GM18499 (cell line): ENCODE measurements at regions not wholly inside any gene's neighbourhood (a gene's known extent, or its start where the extent isn't known, plus 50 kb on each side); places are given as distances from the start of the nearest gene placed in this dataset.

ENCODE experiments used
- ATAC-seq: cut with Tn5 transposase; IDR thresholded peaks from one replicate; pipeline ENCODE4 v1.9.1; 2021; ENCODE audit warnings: moderate number of reproducible peaks; ENCODE audit not compliant: insufficient read depth, unreplicated experiment

DNA sequence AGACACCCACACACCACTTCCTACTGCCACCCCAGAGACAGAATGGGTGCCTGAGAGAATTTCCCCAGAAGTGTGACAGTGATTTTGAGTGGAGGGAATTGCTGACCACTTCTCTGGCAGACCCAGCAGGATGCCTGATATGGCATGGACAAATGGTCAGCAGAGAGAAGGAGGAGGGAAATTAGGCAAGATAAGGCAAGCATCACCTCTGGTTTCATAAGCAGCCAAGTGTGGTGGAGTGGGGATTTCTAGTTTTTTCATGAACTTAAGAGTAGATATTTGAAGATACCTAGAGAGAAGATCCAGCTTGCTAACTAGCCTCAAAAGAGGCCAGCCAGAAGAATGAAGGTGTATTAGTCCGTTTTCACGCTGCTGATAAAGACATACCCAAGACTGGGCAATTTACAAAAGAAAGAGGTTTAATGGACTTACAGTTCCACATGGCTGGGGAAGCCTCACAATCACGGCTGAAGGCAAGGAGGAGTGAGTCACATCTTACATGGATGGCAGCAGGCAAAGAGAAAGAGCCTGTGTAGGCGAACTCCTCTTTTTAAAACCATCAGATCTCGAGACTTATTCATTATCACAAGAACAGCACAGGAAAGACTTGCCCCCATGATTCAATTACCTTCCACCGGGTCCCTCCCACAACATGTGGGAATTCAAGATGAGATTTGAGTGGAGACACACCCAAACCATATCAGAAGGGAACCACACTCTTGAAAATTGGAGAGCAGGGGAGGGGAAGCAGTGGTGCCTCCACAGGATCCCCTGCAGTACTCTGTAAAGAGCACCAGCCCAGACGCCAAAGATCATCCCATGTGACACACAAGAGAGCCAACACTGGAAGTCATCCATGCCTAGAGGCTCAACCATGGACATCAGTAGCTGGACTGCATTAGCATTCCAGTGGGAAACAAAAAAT lies 64.2 kb downstream of the RBM43 start:
- ATAC-seq, result no peak

DNA sequence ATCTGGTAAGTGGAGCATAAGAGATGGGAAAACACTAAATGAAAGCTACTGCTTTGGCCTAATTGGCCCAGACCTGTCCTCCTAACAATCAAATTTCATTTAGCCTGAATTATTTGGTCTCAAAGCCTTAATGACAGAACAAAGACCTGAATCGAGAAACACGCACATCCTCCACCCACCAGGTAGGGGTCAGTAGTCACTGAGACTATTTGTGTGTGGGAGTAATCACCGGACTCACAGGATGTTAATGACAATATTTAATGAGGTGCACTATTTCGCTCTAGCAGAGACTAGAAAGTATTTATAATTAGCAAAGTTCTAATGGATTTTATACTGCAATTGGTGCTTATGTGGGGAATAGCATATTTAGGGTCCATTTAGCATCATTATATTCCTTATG lies 68.1 kb downstream of the RBM43 start:
- no peak for ATAC-seq

DNA sequence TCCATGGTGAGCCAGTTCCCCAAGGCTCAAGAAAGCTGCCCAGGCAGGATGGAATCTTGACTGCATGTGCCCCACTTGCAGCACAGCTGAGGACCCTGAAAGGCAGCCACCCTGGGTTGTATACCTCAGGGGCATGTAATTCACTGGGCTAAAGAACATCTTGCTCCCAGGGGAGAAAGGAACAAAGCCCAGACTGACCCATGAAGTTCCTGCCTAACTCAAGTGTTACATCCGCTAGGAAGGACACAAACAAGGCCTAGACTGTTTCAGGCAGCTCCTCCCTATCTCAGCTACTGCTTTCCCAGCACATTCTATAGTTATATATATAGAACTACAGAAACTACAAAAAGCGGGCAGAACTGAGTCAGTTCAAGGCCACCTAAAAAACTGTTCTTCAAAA lies 69.0 kb downstream of the RBM43 start:
- ATAC-seq, result no peak

DNA sequence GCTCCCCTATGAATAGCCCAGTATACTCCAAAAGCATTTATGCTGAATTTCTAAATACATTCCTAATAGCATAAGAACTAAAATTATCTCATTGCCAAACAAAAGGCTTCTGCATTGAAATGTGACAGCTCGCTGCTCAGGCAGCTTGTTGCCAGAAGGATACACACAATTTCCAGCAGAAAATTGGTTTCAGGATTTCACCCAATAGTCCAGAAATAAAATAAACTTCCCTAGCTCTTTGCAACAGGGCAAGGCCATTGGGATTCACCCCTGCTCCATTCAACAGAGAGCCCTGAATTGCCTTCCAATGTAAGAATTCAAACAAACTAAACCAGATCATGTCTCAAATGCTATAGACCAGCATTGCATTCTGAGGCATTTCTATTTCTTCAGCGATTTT lies 70.7 kb downstream of the RBM43 start:
- no peak for ATAC-seq

DNA sequence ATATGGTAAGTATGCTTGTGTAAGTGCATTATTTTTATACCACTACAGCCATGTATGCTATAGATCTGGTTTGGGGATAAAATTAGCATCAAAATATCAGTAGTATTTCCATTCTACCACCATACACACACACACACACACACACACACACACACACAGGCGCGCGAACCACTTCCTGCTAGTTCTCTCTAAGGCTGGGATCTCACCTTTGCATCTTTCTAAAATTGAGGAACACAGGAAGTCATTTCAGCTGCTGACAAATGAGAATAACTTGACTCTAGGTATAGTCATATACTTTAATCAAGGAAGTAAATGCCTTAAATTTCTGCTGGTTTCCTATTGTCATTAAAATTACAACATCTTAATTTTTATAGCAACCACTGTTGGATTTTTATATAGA lies 72.5 kb downstream of the RBM43 start:
- ATAC-seq, result no peak

DNA sequence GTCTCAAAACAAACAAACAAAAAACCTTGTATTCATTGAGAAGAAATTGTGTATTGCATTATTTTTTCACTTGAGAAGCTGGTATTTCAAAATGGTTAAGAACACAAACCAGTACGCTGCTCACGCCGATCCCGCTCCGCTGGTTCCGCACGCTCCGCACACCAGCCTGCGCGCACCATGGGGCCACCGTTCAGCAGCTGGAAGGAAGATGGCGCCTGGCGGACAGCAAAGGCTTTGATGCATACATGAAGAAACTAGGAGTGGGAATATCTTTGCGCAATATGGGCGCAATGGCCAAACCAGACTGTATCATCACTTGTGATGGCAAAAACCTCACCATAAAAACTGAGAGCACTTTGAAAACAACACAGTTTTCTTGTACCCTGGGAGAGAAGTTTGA lies 75.7 kb downstream of the RBM43 start:
- ATAC-seq, result no peak

DNA sequence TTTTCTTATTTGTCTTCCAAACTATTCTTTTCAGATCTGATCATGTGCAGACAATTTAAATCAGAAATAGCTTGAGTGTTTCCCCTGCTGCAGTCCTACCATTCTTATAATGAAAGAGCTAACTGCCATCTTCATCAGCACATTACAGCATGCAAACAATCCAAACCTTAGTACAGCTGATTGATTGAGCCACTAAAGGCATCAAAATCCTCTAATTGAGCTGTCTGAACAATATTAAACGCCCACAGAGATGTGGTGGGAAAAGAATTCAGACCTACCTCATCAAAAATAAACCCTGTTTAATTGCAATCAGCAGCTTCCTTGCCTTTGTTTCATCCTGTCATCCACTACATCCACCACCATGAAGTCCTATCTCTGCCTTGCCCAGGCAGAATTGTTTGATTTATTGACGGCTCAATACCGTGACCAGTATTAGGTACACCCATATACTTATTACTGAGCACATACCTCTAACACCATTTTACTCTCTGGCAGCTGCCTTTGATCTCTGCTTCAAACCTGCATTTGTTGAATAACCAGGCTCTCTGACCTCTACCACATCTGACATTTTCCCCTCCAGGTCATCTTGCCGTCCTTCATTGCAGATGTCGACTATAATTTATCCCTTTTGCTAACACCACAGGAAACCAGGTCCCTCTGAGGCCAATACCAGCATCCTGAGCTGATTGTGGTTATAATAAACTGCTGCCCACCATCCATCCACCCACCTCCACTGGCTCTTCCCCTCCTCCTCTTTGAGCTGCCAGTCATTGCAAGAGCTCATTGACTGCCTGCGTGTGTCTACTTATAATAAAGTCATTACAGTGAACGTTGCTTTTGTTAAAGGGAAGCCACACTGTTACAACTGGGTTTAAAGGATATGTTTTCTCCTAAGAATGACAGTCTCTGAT lies 78.5 kb downstream of the RBM43 start:
- ATAC-seq, result no peak

DNA sequence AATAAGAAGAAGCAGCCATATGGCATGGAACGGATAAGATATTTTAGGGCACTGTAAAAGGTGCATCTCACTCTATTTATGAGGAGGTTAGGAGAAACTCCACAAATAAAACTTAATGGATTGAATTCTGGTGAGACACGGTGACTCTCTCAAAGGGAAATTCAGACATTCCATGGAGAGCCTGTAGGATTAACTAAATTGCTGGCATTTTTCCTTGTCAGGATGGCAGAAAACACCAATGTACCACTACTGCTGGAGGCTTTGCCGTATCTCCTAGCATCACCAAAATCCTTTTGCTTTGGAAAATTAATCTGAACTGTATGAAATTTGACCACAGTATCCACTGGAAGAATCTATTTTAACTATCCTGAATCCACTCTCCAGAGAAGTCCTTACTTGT lies 79.3 kb downstream of the RBM43 start:
- ATAC-seq, result no peak

DNA sequence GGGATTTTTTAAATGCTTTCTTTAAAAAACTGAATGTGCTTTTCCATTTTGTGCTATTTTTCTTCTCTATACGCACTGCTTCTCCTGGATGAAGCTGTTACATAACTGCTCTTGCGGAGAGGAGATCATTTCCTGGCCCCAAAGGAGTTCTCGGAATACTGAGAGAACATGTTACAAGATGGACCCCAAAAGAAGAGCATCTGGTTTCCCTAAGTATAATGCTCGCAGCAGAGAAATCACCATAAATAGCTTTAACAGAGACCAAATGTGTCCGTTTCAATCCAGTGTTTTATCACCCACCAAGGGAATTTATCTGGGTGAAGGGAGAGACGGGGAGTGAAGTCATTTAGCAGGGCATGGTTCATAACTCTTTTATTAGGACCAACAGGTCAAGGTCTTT lies 80.1 kb downstream of the RBM43 start:
- ATAC-seq, result no peak

DNA sequence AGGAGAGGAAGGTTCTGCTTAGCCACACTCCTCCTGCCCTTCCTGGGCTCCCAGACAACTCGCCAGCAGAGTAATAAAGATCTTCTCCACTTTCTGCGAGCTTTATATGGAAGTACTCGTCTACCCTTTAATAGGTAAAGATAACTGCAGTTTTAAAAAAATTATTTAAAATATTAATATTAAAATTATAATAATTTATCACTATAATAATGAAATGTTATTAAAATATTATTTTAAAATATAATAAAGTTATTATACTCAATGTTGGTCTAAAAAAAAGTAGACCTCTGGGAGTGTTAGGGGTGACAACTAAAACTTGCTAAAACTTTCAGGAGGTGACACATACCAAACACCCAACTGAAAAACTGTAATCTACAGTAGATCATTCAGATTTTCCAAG lies 81.5 kb downstream of the RBM43 start:
- no peak for ATAC-seq

DNA sequence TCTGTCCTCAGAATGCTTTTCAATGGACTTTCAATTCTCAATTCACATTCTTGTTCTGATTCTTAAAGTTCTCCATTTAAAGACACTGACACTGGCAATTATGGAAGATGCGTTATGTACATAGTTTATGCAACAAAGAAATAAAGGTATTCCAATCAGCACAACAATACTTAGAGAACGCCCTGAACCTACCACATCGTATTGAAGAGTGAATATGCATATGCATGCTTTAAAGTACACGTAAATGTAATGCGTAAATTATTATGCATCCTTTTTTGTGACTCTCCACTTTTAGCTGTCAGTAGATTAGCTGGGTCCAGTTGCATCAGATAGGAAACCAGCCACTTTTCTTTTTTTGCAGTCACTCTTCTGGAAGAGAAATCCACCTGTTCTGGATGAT lies 83.5 kb downstream of the RBM43 start:
- ATAC-seq, result no peak

DNA sequence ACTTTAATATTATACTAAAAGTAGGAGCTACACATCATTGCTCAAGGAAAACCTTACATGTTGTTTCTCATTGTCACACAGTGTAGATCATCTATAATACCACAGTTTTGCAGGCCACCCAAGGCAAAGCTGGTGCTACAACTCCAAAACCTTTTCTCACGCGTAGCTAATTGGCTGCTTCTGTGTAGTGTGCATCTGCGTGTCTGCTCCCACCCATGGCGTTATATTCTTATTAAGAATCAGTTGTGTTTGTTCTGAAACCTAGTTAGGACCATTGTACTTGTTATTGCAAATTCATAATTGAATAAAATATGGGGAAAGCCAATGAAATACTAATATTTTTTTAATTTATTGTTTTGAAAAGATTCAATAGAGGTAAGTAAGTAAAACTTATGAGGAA lies 83.9 kb downstream of the RBM43 start:
- ATAC-seq, result no peak

DNA sequence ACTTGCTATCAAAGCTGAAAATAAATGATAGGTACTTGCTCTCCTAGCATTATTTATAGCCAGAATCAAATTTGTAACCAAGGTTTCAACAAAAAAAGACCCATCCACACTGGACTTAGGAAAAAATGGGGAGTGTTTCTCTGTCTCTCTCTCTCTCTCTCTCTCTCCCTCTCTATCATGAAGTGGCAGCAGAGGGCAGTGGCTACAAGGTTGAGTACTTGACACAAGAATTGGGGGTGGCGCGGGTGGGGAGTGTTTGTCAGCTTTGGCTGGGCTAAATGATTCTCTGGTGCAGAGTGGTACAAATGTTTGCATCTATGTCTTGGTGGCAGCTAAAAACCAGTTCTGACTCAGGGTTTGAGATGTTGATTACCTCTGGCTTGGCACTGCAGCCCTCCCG lies 85.0 kb downstream of the RBM43 start:
- no peak for ATAC-seq

DNA sequence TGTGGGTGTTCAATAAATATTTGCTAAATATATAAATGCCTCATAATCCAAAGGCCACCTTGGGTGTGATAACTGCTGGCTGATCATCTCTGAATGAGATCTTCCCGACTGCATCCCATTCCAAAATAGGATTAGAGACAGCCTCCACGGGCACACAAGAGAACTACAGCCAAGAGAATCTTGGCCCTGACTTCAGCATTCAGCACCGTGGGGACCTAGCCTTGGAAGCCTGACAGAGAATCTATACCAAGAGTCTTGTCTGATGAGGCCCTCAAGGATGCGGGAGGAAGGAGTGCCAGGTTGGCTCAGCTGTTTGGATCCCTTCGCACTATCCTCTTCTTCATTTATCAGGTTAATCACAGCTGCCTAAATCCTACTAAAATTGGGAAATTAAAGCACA lies 85.8 kb downstream of the RBM43 start:
- ATAC-seq, result no peak

DNA sequence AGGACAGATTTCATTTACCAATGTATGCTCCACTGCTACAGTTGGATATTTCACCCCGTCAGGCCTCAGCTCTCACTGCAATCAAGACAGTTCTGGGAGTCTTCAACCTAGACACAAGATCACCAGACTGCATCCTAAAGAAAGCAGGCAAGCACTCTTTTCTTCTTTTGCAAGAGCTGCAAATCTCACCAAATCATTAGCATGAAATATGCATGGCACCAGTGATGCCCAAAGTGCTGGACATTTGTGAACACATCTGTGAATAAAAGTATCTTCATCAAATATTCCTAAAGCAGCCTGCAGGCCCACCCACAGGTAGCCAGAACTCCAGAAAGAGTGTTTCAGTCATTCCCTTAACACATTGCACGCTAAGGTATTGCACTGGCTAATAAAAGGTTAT lies 87.5 kb downstream of the RBM43 start:
- ATAC-seq, result no peak

DNA sequence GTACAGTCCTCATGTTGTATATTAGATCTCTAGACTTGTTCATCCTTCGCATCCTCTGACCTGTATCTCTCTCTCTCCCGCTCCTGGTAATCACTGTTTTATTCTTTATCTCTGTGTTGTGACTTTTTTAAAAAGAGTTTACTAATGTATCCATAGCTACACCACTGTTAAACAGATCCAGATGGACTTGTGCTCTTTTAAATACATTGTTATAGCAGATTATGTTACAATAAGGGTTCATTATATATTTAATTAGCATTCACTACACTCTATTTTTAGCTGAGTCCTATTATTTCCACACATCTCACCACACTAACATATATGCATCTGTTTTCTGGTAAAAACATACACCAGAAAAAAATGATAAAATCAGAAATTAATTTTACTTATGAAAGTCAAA lies 90.5 kb downstream of the RBM43 start:
- ATAC-seq, result no peak

DNA sequence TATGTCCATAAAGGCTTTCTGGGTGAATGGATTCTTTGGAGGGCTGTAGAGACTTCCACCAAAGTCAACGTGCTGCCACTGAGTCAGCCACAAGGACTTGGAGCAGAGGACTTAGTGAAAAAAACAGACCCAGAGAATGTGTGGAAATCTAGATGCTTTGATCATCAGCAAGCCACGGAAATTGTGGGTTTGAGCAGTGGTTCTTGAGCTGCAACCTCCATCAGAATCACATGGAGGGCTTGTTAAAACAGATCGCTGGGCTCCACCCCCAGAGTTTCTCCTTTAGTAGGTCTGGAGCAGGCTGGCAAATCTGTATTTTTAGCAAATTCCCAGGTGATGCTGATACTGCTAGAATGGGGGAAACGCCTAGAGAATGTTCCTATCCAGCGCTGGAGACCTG lies 95.3 kb downstream of the RBM43 start:
- ATAC-seq, result no peak

DNA sequence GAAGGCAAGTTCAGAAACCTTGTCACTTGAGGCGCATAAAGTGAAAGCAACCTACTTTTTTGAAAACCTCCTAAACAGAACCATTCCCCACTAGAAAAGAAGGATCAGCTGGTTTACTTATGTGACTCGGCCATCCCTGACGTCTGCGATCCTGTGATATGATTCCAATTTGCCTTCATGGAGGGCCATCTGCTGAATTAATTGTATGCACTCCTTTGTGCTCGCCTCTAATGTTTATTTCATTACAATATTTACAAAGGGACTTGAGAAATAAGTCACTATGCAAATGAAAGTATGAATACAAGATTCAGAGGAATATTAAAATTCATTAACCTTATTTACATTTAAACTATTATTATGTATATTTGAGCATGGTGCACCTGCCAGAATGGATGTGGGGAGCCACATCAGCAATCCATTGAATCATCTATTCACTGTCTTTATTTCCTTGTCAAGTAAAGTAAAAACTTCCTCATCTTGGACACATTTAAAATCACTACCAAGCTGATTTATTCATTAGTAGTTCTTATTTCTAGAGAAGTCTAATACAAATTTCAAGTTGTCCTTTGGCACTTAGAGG lies 96.5 kb downstream of the RBM43 start:
- ATAC-seq, result no peak

DNA sequence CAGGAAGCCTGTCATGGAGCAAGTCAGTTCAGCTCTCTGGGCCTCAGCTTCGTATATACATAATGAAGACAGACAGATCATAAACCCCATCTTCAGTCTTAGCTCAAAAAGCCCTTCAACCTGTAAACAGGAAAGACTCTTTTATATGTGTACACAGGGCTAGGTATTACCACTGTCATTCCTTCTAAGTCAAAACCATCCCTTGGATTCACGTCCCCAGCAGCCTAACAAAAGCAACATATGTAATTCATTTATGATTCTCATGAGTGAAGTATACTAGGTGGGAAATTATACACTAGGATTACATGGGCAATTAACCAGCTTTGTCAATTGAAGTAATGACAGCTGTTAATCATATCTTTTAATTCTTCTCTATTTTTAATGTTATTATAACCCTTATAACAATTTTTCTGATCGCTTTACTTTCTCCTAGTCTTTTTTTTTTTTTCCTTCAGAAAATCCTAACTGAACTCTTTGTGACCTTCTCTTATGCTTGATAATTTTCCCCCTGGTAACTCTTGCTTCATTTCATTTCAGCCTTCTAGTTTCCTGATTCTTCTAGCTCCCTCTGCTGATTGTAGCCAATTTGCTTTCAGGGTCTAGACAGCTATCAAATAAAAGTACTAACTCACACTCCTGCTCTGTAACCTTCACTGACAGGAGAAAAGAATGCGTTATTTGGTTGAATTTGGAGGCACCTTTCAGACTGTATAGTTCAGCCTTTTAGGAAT lies 99.7 kb downstream of the RBM43 start:
- no peak for ATAC-seq

DNA sequence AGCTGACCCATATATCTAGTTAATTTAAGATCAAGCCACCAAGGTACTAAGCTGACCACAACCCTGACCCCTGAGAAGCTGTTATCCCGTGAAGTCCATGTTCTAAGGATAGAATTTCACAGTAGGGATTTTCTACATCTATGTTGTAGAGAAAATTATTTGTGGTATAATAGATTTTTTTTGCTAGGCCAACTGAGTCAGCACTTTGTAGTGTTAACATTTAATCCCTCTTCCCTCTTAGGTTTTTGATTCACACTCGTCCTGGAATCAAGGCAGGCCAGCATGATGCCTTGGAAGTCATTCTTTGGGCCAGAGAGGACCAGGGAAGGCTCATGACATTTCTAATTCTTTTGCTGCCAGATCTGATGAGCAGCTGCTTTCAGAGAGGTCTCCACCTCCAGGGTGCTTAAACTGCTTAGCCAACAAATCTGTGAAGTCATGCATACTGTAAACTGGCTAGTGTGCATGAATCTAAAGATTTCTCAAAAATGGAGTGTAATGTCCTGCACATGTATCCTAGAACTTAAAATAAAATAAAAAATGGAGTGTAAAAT lies 102.5 kb downstream of the RBM43 start:
- no peak for ATAC-seq
